HEK293 (cell line): ENCODE measurements at regions not wholly inside any gene's neighbourhood (a gene's known extent, or its start where the extent isn't known, plus 50 kb on each side); places are given as distances from the start of the nearest gene placed in this dataset.

Experiments used
- SALL2 ChIP-seq: fragments of 450-650 bp; formaldehyde crosslinking; IDR thresholded peaks from 2 replicates; pipeline ENCODE4 v1.5.0; 2017; ENCODE audit warnings: missing biosample characterization, mild to moderate bottlenecking, missing genetic modification characterization, borderline replicate concordance
- ZNF121 ChIP-seq: fragments of 450-650 bp; formaldehyde crosslinking; IDR thresholded peaks from 2 replicates; pipeline ENCODE4 v1.5.1; 2016; ENCODE audit warnings: missing biosample characterization, missing genetic modification characterization
- ZNF341 ChIP-seq: fragments of 450-650 bp; formaldehyde crosslinking; IDR thresholded peaks from 2 replicates; pipeline ENCODE4; 2016; ENCODE audit warnings: low read depth, missing biosample characterization, missing genetic modification characterization
- ZNF48 ChIP-seq: fragments of 450-650 bp; formaldehyde crosslinking; IDR thresholded peaks from 2 replicates; pipeline ENCODE4 v1.5.1; 2016; ENCODE audit warnings: missing biosample characterization, missing genetic modification characterization
- ZNF580 ChIP-seq: fragments of 450-650 bp; formaldehyde crosslinking; IDR thresholded peaks from 2 replicates; pipeline ENCODE4 v1.5.1; 2016; ENCODE audit warnings: missing biosample characterization, missing genetic modification characterization
- ZNF596 ChIP-seq: fragments of 450-650 bp; IDR thresholded peaks from 2 replicates; pipeline ENCODE4 v1.5.0; 2018; ENCODE audit warnings: missing biosample characterization, mild to moderate bottlenecking, missing genetic modification characterization, moderate library complexity
- ZNF76 ChIP-seq: fragments of 450-650 bp; formaldehyde crosslinking; IDR thresholded peaks from 2 replicates; pipeline ENCODE4; 2016; ENCODE audit warnings: low read depth, missing biosample characterization, missing genetic modification characterization, borderline replicate concordance
- TF ChIP-seq, protein P1 (sequence below): fragments of 450-650 bp; formaldehyde crosslinking; IDR thresholded peaks from 2 replicates; pipeline ENCODE4 v1.5.1; 2016; ENCODE audit warnings: missing biosample characterization, missing genetic modification characterization
- TF ChIP-seq, protein P2 (sequence below): fragments of 450-650 bp; formaldehyde crosslinking; IDR thresholded peaks from 2 replicates; pipeline ENCODE4 v1.5.1; 2017; ENCODE audit warnings: missing biosample characterization, missing genetic modification characterization
- TF ChIP-seq, protein P3 (sequence below): fragments of 450-650 bp; IDR thresholded peaks from 2 replicates; pipeline ENCODE4 v1.5.1; 2018; ENCODE audit warnings: missing biosample characterization, mild to moderate bottlenecking, missing genetic modification characterization

DNA sequence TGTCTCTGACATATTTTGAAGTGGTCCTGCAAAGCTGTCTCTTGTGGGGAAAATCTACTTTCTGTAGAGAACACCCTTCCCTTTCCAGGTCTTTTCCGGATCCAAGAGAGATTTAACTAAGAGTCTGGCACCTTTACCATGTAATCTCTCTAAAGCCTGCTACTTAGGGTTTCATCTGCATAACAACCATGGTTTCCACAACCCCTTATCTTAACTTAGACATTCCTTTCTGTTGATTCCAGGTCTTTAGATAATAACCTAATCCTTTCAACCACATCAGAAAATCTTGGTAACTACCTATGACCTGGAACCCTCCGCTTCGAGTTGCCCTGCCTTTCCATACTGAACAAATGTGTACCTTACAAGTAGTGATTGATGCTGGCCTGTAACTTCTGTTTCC, 243.6 kb upstream of the PTER start:
- TF ChIP-seq, protein P1, sequence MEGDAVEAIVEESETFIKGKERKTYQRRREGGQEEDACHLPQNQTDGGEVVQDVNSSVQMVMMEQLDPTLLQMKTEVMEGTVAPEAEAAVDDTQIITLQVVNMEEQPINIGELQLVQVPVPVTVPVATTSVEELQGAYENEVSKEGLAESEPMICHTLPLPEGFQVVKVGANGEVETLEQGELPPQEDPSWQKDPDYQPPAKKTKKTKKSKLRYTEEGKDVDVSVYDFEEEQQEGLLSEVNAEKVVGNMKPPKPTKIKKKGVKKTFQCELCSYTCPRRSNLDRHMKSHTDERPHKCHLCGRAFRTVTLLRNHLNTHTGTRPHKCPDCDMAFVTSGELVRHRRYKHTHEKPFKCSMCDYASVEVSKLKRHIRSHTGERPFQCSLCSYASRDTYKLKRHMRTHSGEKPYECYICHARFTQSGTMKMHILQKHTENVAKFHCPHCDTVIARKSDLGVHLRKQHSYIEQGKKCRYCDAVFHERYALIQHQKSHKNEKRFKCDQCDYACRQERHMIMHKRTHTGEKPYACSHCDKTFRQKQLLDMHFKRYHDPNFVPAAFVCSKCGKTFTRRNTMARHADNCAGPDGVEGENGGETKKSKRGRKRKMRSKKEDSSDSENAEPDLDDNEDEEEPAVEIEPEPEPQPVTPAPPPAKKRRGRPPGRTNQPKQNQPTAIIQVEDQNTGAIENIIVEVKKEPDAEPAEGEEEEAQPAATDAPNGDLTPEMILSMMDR (tag by site-specific recombination), result no peak
- TF ChIP-seq ZNF596 (tag by site-specific recombination), result no peak
- TF ChIP-seq, protein P2, sequence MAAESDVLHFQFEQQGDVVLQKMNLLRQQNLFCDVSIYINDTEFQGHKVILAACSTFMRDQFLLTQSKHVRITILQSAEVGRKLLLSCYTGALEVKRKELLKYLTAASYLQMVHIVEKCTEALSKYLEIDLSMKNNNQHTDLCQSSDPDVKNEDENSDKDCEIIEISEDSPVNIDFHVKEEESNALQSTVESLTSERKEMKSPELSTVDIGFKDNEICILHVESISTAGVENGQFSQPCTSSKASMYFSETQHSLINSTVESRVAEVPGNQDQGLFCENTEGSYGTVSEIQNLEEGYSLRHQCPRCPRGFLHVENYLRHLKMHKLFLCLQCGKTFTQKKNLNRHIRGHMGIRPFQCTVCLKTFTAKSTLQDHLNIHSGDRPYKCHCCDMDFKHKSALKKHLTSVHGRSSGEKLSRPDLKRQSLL (tag by site-specific recombination), result no peak
- TF ChIP-seq ZNF341, result no peak
- no peak for TF ChIP-seq ZNF580 (tag by site-specific recombination)
- TF ChIP-seq ZNF48 (tag by site-specific recombination), result no peak
- TF ChIP-seq SALL2 (tag by site-specific recombination), result no peak
- no peak for TF ChIP-seq ZNF76
- TF ChIP-seq, protein P3, sequence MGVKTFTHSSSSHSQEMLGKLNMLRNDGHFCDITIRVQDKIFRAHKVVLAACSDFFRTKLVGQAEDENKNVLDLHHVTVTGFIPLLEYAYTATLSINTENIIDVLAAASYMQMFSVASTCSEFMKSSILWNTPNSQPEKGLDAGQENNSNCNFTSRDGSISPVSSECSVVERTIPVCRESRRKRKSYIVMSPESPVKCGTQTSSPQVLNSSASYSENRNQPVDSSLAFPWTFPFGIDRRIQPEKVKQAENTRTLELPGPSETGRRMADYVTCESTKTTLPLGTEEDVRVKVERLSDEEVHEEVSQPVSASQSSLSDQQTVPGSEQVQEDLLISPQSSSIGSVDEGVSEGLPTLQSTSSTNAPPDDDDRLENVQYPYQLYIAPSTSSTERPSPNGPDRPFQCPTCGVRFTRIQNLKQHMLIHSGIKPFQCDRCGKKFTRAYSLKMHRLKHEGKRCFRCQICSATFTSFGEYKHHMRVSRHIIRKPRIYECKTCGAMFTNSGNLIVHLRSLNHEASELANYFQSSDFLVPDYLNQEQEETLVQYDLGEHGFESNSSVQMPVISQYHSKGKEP (tag by site-specific recombination), result no peak
- no peak for TF ChIP-seq ZNF121 (tag by site-specific recombination)
